GM19351 (cell line): ENCODE measurements at regions not wholly inside any gene's neighbourhood (a gene's known extent, or its start where the extent isn't known, plus 50 kb on each side); places are given as distances from the start of the nearest gene placed in this dataset.
A peak's percentile ranks its signal among the peaks of the same experiment; 100 is the strongest.

Source experiments
- ATAC-seq: cut with Tn5 transposase; IDR thresholded peaks from one replicate; pipeline ENCODE4 v1.9.1; 2021; ENCODE audit warnings: mild to moderate bottlenecking, moderate library complexity; ENCODE audit not compliant: unreplicated experiment

DNA sequence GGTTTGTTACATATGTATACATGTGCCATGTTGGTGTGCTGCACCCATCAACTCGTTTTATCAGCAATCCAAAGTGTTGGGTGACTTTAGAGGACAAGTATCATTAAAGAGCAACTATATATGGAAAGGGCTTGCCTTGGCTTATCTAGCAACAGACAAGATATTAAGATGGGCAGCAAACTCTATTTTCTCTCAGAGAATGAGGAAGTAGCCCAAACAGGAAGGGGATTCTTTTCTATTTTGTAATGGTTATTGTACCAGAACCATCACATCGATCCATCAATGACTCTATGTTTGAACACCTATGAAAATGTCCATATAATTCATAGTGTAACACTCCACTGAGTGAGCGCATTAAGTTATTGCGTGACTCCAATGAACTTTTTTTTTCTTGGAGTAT is 260.1 kb upstream of the SLC24A2 start:
- ATAC-seq, result no peak

DNA sequence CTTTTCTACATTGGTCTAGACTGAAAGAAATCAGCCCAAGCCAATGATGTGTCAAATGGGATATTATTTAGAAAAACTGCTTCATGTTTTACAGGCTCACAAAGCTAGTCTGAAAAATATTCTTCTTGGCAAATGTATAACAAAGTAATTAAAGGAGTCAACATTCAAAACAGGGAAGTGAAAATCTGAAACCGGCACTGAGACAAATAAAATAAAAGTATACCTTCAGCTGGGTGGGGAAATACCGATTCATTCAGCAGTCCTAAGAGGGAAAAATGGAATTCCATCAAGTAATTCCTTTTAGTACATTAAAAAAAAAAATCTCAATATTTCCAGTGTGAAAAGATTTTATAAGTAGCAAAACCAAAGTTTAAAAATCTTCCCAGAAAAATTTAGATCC is 259.6 kb upstream of the SLC24A2 start:
- no peak for ATAC-seq

DNA sequence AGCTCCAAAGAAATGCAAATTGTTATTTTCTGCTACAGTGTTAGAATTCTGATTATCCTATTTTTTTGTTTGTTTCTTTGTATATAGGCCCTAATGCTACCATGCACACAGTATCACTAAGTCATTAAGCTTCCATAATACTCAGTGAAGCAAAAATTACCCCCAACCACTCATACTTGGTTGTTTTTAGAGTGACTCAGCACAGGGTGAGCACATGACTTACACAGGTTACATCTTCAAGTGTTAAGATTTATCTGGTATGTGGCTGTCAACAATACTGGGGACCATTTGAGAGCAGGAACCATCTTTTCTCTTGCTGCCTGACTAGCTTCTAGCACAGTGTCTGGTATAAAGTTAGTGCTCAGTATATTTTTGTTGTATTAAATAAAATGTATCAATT is 255.8 kb upstream of the SLC24A2 start:
- no peak for ATAC-seq

DNA sequence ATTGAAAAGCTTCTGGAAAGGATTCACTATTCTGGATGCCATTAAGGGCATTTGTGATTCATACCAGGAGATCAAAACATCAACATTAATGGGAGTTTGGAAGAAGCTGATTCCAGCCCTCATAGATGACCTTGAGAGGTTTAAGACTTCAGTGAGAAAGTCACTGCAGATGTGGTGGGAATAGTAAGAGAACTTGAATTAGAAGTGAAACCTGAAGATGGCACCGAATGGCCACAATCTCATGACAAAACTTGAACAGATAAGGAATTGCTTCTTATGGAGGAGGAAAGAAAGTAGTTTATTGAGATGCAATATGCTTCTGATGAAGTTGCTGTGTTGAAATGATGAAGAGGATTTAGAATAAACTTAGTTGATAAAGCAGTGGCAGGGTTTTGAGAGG is 254.6 kb upstream of the SLC24A2 start:
- peak; percentile 37 for ATAC-seq

DNA sequence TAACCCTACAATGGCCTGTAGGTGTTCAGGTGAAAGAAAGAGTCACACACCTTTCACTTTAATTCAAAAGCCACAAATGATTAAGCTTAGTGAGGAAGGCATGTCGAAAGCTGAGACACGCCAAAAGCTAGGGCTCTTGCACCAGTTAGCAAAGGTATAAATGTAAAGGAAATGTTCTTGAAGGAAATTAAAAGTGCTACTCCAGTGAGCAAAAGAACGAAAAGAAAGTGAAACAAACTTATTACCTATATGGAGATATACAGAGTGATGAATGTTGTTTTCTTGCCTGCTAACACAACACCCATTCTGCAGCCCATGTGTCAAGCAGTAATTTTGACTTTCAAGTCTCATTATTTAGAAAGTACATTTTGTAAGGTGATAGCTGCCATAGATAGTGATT is 254.2 kb upstream of the SLC24A2 start:
- peak; percentile 70 for ATAC-seq

DNA sequence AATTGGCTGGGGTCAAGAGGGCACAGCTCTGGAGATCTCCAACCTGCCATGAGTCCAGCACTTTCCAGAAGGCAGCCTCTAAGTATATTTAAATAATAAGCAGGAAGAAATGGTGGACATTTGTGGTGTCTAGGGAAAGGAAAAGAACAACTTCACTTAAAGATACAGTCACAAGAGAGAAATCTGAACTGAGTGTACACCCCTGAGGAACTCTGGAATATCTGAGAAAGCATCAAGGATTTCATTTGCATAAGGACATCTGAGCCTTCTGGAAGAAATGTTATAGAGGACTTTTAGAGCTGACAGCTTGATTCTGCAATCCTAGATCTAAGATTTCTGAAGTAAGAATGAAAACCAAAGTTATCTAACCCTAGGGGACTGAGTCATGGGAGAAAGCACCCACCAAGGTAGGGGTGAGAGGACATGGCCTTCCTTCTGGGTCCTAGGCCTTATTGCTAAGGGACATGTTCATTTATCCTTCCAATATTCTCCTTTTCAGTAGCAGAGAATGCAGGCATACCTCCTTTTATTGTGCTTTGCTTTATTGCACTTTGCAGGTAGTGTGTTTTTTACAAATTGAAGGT is 253.4 kb upstream of the SLC24A2 start:
- no peak for ATAC-seq

DNA sequence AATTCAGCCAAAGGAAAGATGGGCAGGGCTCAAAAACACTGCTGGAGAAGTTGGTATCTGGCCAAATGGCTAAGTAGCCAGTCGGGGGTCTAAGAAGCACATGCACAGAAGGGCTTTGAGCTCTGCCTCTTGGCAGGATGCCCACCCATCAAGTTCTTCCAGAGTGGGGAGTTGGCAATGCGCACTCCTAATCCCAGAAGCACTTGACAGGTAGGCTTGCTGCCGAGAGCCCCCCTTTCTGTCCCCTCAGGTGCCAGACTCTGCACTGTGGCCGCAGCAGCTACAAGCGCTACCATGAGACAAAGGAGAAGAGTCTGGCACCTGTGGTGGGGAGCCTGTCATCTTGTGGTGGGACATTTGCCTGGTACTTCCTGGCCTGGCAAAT is 252.9 kb upstream of the SLC24A2 start:
- no peak for ATAC-seq

DNA sequence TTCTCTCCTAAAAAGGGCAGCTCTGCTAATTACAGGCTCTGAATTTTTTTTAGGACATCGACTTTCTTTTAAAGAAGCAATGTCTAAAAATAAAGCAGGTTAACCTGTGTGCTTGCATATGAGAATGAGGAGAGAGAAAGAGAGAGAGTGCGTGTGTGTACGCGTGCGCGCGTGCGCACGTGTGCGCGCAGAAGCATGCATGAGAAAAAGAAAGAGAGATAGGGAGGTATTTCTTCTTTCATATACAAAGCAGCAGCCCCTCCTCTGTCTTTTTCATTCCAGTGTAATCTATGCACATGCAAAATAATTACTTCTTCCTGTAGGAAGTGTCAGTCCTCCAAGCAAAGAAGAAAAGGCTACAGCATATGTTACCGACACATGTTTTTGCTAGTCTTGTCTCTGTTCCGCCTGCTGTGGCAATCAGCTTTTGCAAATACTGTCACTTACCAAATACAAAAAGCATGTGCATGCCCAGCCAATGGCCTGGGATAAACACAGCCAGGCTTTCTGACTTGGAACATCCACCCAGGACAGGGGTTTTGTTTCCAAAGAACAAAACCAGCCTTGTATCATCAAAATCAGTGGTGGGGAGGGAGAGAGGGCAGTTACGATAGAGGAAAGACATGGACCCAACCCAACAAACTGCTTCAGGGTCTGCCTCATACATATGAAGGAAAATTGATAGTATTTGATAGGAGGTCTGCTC is 252.3 kb upstream of the SLC24A2 start:
- no peak for ATAC-seq

DNA sequence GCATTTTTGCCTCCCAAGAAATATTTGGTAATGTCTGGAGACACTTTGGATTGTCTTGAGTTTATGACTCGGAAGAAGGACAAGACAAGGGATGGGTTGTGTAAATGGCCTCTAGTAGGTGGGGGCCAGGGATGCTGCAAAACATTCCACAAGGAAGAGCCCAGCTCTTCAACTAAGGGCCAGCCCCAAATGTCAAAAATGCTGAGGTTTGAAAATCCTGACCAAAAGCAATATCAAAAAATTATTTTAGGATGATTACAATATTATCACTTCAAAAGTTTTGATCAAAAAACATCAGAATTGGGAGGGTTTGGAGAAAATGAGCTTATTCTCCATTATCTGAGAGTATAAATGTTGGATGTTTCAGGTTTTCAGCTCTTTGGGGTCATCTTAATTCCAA is 248.9 kb upstream of the SLC24A2 start:
- ATAC-seq, result no peak

DNA sequence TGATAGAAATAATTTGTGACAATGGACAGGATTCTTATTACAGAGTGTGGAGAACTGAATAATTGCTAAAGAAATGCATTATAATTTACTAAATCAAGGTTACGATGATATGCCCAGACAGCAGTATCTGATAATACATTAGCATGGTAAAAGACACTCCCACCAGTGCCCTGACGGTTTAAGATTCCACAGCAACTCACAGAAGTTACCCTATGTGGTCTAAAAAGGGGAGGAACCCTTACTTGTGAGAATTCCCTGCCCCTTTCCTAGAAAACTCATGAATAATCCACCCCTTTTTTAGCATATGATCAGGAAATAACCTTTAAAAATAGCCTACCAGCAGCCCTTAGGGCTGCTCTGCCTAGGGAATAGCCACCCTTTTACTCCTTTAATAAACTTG is 244.7 kb upstream of the SLC24A2 start:
- no peak for ATAC-seq

DNA sequence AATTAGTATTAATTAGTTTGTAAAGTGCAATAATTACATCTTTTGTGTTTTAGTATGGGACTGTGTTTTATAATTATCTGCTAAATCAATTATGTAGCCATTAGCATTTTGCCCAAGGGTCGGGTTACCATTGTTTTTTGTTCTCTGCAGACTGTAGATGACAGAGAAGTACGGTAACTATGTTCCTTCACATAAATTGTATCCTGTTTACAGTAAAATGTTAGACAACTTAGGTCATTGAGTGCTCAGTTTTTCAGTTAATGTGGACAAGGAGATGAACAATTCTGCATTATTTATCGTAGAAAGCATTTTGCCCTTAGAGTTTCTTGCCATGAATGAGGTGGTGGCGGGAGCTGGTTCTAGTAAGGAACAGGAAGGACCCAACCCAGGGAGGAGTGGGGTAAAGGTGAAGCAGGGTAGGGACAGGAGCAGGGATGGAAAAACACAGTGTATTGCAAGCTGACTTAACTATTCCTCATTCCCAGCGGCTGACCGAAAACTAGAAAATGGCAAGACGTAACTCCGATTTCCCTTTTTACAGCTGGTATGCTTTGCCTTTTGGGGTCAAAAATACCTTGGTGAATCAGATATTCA is 243.7 kb upstream of the SLC24A2 start:
- no peak for ATAC-seq

DNA sequence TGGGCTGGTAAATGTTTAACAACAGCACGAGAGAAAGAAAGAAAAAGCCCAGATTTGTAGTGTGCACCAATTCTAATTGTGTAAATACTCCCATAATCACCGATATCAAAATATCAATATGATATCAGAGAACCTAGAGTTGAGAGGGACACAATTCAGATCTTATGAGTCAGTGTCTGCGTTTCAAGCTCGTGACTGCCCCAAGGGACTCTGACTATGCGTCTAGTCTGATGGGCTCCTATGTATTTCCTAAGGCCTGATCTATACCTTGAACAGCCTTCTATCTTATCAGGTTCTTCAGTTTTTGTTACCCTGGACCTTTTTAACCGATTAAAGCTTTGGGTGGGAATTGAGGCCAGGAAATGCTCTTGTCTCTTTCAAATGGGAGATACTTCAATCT is 243.0 kb upstream of the SLC24A2 start:
- ATAC-seq, result no peak

DNA sequence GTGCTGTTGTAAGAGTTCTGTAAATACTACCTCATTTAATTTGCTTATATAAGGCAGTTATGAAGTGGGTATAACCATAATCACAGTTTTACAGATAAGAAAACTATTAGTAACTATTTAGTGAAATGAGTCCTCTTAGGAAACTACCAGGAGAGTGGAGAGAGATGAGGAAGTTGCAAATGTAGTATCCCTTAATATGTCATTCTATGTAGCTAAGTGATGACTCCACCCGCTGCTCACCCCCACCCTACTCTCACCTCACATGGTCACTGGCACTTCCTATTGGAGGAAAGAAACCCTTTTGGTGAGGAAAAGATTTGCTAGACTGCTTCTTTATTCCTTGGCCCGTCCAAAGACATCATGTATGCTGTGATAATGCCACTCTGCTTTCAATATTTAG is 241.8 kb upstream of the SLC24A2 start:
- ATAC-seq, result no peak

DNA sequence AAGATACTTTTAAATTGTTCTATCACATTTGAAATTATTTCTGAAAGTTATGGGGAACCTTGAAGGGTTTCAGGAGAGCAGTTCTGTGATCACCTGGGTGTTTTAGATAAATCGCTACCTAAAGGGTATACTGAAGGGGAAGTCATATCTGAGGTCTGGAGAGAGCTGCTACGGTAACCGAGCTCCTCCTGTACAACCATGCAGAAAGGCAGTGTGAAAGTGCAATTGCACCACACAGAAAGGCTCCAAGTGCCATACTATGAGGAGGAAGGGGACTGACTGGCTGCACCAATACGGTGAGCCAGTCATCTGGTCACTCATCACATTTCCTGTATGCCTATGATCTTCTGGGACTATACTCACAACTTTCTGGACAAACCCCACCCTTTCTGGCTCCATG is 241.4 kb upstream of the SLC24A2 start:
- no peak for ATAC-seq

DNA sequence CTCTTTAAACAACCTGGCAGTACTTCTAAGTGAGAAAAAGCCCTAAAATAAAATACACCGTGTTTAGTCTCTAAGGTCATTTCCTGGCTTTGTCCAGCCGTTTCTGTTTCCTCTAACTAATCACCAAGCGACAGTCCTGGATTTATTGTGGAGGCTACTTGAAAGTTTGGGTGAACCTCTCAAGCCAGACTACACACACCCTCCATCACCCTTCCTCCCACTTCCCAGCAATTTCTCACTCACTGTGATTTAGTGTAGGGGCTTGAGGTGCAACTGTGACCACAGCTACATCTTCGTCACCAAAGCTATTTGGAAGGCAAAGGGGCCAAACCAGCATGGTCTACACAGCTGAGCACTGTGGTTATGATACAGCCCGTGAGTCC is 240.0 kb upstream of the SLC24A2 start:
- ATAC-seq, result no peak

DNA sequence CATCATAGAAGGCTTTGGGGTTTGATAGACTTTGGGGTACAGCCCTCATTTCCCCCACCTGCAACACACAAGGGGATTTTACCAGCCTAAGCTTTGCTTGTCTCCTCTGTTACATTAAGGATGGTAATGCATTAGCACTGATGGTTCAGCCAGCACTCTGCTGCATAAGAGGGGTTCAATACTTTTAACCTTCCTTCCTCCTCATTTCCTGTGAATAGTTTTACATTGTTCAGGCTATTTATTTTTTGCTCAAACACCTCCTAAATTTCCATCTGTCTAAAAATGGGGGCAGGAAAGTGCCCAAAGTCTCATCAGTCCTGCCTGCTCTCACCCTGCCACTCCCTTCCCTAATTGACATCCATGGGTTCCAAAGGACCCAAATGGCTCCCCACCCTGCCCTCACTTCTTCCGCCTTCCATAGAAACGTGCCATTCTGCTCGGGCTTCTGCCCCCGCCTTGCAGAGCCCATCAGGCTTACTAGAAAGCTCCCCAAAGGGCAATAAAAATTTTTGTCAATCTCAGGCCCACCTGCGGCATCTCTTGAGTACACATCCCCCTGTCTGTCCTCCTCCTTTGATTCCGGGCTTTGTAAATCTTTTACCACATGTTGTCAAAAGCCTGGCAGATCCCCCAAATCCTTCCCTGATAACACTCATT is 239.5 kb upstream of the SLC24A2 start:
- no peak for ATAC-seq

DNA sequence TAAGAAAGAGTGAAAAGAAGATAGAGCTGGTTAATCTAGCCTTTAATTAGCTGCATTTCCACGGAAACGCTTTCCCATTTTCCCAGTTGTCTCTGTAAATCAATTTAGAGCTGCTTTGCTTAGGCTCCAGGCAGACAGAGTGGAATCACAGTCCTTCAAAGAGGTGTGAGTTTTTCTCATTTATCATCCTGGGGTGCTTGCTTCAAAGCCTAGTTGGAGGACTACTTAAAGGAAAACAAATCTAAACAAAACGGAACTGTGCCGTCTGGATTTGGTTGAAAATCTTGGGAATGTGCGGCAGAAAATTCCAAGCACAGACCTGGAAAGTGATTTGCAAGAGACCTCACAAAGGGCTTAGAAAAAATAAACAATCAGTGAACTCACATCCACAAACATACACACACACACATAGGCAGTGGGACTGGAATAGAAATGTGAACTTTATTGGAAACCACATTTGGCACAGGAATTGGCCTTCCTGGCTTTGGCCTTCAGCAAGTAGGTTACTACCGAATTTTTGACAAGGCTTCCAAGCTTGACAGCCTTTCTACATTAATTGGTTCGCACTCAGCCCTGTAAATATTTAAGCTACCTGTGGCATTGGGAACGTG is 235.2 kb upstream of the SLC24A2 start:
- ATAC-seq, result no peak

DNA sequence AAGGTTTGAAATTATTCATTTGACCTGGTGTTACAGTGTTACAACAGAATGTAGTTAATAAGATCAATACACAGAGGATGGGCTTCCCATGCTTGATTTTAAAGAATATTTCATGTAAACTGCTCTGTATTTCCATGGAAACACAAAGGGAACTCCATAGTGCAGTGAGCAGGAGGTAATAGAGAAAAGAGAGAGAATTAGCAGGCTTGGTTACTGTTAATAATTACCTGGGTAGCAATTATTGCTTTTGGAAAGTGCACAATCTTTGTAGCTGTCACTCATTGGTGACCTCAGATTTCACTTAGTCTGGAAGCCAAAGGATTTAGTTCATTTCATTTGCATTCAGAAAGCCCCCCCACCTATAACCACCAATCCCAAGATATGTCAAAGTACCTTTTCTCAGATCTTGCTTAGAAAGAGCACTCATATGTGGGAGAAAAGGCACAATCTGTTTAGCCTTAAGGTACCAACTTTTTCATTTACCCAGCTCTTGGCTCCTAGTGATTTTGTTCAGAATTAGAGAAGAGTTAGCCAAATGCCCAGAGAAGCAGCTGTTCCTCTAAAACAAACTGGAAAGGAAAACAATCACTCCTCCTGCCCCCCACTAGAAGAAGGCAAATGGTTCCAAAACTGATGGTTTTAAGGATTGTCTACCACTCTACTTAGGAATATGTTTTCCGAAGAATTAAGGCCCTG is 234.5 kb upstream of the SLC24A2 start:
- ATAC-seq, result no peak

DNA sequence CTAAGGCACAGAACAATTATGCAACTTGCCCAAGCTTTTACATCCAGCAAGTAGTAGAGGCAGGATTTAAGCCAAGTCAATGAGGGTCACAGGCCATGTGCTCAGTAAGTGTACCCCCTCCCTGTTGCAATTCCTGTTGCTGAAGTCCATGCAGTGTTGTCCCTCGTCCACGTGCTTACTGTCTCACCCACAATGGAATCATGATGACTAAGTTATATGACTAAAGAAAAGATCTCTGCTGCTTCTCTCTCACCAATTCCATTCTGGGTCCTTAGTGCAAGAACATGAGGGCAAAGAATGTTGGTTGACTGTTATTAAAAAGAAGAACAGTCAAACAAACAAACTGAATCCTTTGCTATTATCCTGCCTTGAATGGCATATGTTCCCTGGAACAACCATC is 233.6 kb upstream of the SLC24A2 start:
- no peak for ATAC-seq

DNA sequence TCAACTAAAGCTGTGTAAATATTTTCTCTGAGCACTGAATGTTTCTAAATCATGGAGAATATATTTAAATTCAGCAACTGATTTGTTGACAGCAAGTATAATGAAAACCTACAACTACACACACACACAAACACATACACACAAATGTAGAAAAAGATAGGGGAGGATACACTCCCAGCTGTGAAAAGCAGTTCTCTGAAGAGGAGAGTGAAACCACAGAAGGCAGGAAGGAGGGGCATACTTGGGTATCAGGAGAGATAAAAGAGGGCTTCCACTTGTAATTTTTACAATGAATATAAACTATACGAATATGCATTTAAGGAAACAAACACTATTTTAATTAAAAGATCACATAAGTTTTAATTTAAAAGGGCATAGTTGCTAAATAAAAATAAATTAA is 227.8 kb upstream of the SLC24A2 start:
- no peak for ATAC-seq

DNA sequence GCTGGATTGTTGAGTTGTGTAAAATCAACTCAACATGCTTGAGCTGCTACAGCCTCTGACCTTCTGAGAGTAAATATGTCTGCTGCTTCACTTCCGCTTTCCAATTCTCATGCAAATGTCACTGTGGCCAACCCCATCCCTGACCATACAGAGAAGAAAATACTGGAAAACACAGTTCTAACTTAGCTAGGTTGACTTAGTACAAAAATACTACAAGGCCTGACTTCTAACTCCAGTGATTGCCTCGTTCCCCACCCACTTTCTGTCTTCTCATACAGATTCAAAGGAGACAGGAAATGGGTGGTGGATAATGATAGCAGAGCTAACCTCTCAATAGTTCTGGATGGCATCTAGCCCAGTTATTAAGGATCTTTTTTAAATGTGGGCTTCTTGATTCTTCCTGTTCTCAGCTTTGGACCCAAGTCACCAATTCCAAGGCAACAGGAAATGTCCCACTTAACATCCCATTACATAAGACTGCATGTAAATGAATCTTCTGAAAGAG is 226.6 kb upstream of the SLC24A2 start:
- ATAC-seq, result peak; percentile 78
